ENCODE measurements at regions not wholly inside any gene's neighbourhood (a gene's known extent, or its start where the extent isn't known, plus 50 kb on each side); places are given as distances from the start of the nearest gene placed in this dataset.

- H3K9me3 ChIP-seq: no peaks in the 10 kb centered on the region
- no peaks in the 10 kb centered on the region for H3K36me3 ChIP-seq
- no peaks in the 10 kb centered on the region for H3K4me1 ChIP-seq (ENCODE audit: control insufficient read depth in 1 of 2, insufficient read depth in 1 of 2, low read depth in 1 of 2, low read length in 1 of 2)
- TF ChIP-seq CTCF (IDR thresholded peaks at IDR 0.05): no peak
- H3K27me3 ChIP-seq: no peaks in the 10 kb centered on the region
- no peak overlapping the region for H3K4me3 ChIP-seq (ENCODE audit: low read depth in 1 of 2, low read length in 1 of 2)
- H3K27ac ChIP-seq: no peak overlapping the region
Measured at GRCh38 chr14:84707830-84708229, 822.1 kb upstream of the FLRT2 start.

GRCh38 chr14:84708865-84709264 is 821.1 kb upstream of the FLRT2 start:
- no peak for TF ChIP-seq CTCF (IDR thresholded peaks at IDR 0.05)
- no peak overlapping the region for H3K4me3 ChIP-seq (ENCODE audit: low read depth in 1 of 2, low read length in 1 of 2)
- no peak overlapping the region for H3K27ac ChIP-seq
- H3K36me3 ChIP-seq: no peaks in the 10 kb centered on the region
- H3K4me1 ChIP-seq (ENCODE audit: control insufficient read depth in 1 of 2, insufficient read depth in 1 of 2, low read depth in 1 of 2, low read length in 1 of 2): no peaks in the 10 kb centered on the region
- H3K9me3 ChIP-seq: no peaks in the 10 kb centered on the region
- no peaks in the 10 kb centered on the region for H3K27me3 ChIP-seq

- Histone ChIP-seq H3K4me3 (ENCODE audit: low read depth in 1 of 2, low read length in 1 of 2) (no peak overlapping the region), H3K4me1 (ENCODE audit: control insufficient read depth in 1 of 2, insufficient read depth in 1 of 2, low read depth in 1 of 2, low read length in 1 of 2) (no peaks in the 10 kb centered on the region), H3K27ac (no peak overlapping the region), H3K36me3 (no peaks in the 10 kb centered on the region), H3K9me3 (no peaks in the 10 kb centered on the region), H3K27me3 (no peaks in the 10 kb centered on the region)
- no peak for TF ChIP-seq CTCF (IDR thresholded peaks at IDR 0.05)
Measured at GRCh38 chr14:84726471-84726870, 803.5 kb upstream of the FLRT2 start.

- Histone ChIP-seq H3K4me1 (ENCODE audit: control insufficient read depth in 1 of 2, insufficient read depth in 1 of 2, low read depth in 1 of 2, low read length in 1 of 2) (no peaks in the 10 kb centered on the region), H3K27ac (no peak overlapping the region), H3K27me3 (no peaks in the 10 kb centered on the region), H3K4me3 (ENCODE audit: low read depth in 1 of 2, low read length in 1 of 2) (no peak overlapping the region), H3K9me3 (no peaks in the 10 kb centered on the region), H3K36me3 (no peaks in the 10 kb centered on the region)
- no peak for TF ChIP-seq CTCF (IDR thresholded peaks at IDR 0.05)
Measured at GRCh38 chr14:84749191-84749955, 780.6 kb upstream of the FLRT2 start.

- Histone ChIP-seq H3K4me1 (ENCODE audit: control insufficient read depth in 1 of 2, insufficient read depth in 1 of 2, low read depth in 1 of 2, low read length in 1 of 2) (no peaks in the 10 kb centered on the region), H3K4me3 (ENCODE audit: low read depth in 1 of 2, low read length in 1 of 2) (no peak overlapping the region), H3K9me3 (no peaks in the 10 kb centered on the region), H3K27me3 (no peaks in the 10 kb centered on the region), H3K27ac (no peak overlapping the region), H3K36me3 (no peaks in the 10 kb centered on the region)
- no peak for TF ChIP-seq CTCF (IDR thresholded peaks at IDR 0.05)
Measured at GRCh38 chr14:84750284-84750683, 779.7 kb upstream of the FLRT2 start.
